ENCODE measurements at regions not wholly inside any gene's neighbourhood (a gene's known extent, or its start where the extent isn't known, plus 50 kb on each side); places are given as distances from the start of the nearest gene placed in this dataset.

GRCh38 chr6:41467061-41467460 is 79.1 kb upstream of the FOXP4 start:
- no peak overlapping the region for H3K9ac ChIP-seq (ENCODE audit: low read length)
- TF ChIP-seq CTCF (IDR thresholded peaks at IDR 0.05; ENCODE audit: low read length) (no peak), EZH2 (IDR thresholded peaks at IDR 0.05; ENCODE audit: borderline replicate concordance, low read length) (no peak)
- H3K36me3 ChIP-seq (ENCODE audit: insufficient read depth, low read length): no peaks in the 10 kb centered on the region
- H3K9me3 ChIP-seq (ENCODE audit: low read length): no peaks in the 10 kb centered on the region
- H3K79me2 ChIP-seq (ENCODE audit: insufficient read depth, low read length): no peaks in the 10 kb centered on the region
- no peak overlapping the region for H3K4me3 ChIP-seq (ENCODE audit: low read depth, low read length, poor library complexity, severe bottlenecking)
- no peak overlapping the region for H2AFZ ChIP-seq (ENCODE audit: low read length)
- no peaks in the 10 kb centered on the region for H3K27me3 ChIP-seq (ENCODE audit: insufficient read depth, low read length)
- no peaks in the 10 kb centered on the region for H4K20me1 ChIP-seq (ENCODE audit: insufficient read depth, low read length)
- H3K4me2 ChIP-seq (ENCODE audit: low read length): no peak overlapping the region
- H3K4me1 ChIP-seq (ENCODE audit: insufficient read depth, low read length, severe bottlenecking): no peaks in the 10 kb centered on the region
- no peaks in the 10 kb centered on the region for H3F3A ChIP-seq (ENCODE audit: insufficient read depth, low read length)
- H3K27ac ChIP-seq (ENCODE audit: low read depth, low read length, poor library complexity, severe bottlenecking): no peak overlapping the region
- no peaks in the 10 kb centered on the region for H3K9me2 ChIP-seq (ENCODE audit: low read depth, low read length)

- Histone ChIP-seq H3F3A (ENCODE audit: insufficient read depth, low read length) (no peaks in the 10 kb centered on the region), H3K27ac (ENCODE audit: low read depth, low read length, poor library complexity, severe bottlenecking) (no peak overlapping the region), H3K9ac (ENCODE audit: low read length) (no peak overlapping the region), H3K79me2 (ENCODE audit: insufficient read depth, low read length) (no peaks in the 10 kb centered on the region), H3K4me2 (ENCODE audit: low read length) (no peak overlapping the region), H2AFZ (ENCODE audit: low read length) (no peak overlapping the region), H3K4me3 (ENCODE audit: low read depth, low read length, poor library complexity, severe bottlenecking) (no peak overlapping the region), H3K9me3 (ENCODE audit: low read length) (no peaks in the 10 kb centered on the region), H3K36me3 (ENCODE audit: insufficient read depth, low read length) (no peaks in the 10 kb centered on the region), H4K20me1 (ENCODE audit: insufficient read depth, low read length) (no peaks in the 10 kb centered on the region), H3K9me2 (ENCODE audit: low read depth, low read length) (no peaks in the 10 kb centered on the region), H3K4me1 (ENCODE audit: insufficient read depth, low read length, severe bottlenecking) (no peaks in the 10 kb centered on the region), H3K27me3 (ENCODE audit: insufficient read depth, low read length) (no peaks in the 10 kb centered on the region)
- TF ChIP-seq EZH2 (IDR thresholded peaks at IDR 0.05; ENCODE audit: borderline replicate concordance, low read length) (no peak), CTCF (IDR thresholded peaks at IDR 0.05; ENCODE audit: low read length) (no peak)
These were observed 78.4 kb upstream of the FOXP4 start for GRCh38 chr6:41467627-41468404.

DNA sequence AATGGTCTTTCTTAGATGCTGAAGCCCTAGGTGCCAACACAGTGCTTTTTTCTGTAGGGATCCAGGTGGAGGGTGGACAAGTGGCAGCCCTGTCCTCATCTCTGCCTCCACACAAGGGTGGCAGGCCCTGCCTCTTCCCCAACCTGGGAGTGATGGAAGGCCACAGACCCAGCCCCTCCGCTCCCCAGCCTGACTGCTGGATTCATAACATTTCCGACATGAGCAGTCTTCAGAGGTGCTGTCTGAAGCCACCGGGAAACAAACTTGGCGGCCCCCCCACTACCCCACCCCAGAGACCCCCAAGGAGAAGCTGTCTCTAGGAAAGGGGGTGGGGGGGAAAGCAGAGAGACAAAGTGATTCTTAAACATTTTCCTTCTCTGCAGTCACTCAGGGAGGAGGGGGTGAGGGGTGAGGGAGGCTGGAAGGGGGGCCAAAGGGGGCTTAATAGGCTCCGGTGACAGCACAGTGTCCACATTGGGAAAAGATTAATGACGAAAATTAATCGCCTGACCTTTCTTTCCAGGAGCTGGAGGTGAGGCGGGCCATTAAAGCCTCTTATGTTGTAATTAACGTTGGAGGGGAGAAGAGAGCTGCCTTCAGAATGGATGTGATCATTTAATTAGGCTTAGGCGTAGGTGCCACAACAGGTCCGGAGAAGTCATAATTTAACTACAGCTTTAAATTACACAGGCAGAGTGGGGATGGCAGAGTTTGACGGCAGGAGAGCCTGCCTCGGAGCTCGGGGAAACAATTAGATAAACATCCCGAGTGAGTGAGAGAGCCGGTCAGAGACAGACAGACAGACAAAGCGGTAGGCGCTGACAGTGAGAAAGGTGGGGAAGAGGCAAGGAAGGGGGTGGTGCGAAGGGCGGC is 76.8 kb upstream of the FOXP4 start:
- Histone ChIP-seq H2AFZ (ENCODE audit: low read length) (no peak overlapping the region), H4K20me1 (ENCODE audit: insufficient read depth, low read length) (no peaks in the 10 kb centered on the region), H3K9me3 (ENCODE audit: low read length) (no peaks in the 10 kb centered on the region), H3K27ac (ENCODE audit: low read depth, low read length, poor library complexity, severe bottlenecking) (no peak overlapping the region), H3K9ac (ENCODE audit: low read length) (no peak overlapping the region), H3K4me3 (ENCODE audit: low read depth, low read length, poor library complexity, severe bottlenecking) (no peak overlapping the region), H3K4me1 (ENCODE audit: insufficient read depth, low read length, severe bottlenecking) (no peaks in the 10 kb centered on the region), H3K36me3 (ENCODE audit: insufficient read depth, low read length) (no peaks in the 10 kb centered on the region), H3K9me2 (ENCODE audit: low read depth, low read length) (no peaks in the 10 kb centered on the region), H3F3A (ENCODE audit: insufficient read depth, low read length) (no peaks in the 10 kb centered on the region), H3K4me2 (ENCODE audit: low read length) (no peak overlapping the region), H3K79me2 (ENCODE audit: insufficient read depth, low read length) (no peaks in the 10 kb centered on the region), H3K27me3 (ENCODE audit: insufficient read depth, low read length) (no peaks in the 10 kb centered on the region)
- TF ChIP-seq CTCF (IDR thresholded peaks at IDR 0.05; ENCODE audit: low read length) (no peak), EZH2 (IDR thresholded peaks at IDR 0.05; ENCODE audit: borderline replicate concordance, low read length) (no peak)

All from OCI-LY1 (cell line).